Activated naive CD4-positive, alpha-beta T cell (primary cell): ENCODE measurements at regions not wholly inside any gene's neighbourhood (a gene's known extent, or its start where the extent isn't known, plus 50 kb on each side); places are given as distances from the start of the nearest gene placed in this dataset.
"Not testable (repeated sequence)": the region's sequence is repeated elsewhere in the genome, so short reads cannot be mapped to it uniquely, and the experiment has no call there.

Experiments used
- DNase-seq, 4 experiments: peaks; one replicate each; lab custom pipeline; 2025; lab: John Stamatoyannopoulos, UW

DNA sequence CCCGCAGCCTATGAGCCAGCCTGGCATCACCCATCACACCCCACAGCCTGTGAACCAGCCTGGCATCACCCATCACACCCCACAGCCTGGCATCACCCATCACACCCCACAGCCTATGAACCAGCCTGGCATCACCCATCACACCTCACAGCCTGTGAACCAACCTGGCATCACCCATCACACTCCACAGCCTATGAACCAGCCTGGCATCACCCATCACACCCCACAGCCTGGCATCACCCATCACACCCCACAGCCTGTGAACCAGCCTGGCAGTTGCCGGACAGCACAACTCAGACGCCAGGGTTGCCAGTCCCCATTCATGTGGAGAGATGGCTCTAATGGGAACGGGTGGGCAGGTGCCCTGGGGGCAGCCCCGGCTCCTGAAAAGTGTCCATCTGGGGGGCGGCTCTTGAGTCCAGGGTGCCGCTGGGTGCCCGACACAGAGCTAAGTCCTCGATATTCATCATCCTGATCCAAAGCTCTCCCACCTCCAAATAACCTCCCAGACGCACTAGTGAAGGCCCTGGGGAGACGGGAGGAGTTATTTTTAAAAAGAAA lies 116.9 kb upstream of the AFDN start:
- DNase-seq = not testable (repeated sequence)

DNA sequence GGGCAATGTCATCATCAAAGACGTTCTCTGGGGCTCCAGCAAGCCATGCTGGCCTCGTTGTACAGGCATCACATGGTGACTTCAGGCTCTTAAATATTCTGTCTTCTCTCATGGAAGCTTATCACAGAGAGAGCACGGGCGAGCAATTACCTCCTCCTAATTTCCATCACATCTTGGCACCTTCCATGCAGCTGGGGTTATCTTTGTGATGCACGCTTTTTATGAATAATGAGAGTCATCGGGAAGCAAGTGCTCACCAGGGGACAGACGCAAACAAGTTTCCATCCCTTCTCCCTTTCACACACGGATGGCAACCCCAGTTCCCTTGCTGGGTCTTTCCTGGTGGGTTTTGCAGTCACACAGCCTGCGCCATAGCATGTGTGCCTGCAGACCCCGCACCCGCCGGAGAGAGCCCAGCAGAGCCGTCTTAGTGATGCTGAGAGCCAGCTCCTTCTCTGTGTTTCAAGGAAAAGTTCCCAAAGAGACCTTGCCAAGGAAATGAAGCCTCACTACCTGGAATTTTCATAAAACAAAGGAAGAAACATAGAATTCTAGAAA lies 116.3 kb upstream of the AFDN start:
- DNase-seq = no peak

DNA sequence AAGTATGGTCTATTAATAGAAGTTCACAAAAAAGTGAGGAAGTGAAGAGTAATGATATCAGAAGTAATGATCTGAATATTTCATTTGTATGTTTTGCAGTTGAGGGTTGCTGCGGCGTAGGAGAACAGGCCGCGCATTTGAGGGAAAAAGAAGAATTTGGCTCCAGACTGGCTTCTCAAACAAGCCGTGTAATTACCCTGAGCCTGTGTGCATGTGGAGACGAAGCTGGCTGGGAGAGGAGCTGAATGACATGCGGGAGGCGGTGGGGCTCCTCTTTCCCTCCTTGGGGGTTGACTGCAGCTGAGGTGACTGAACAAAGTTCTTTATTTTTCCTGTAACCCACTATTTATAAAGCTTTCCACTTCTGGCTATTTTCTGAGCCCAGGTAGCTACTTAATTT lies 115.5 kb upstream of the AFDN start:
- DNase-seq = no peak

DNA sequence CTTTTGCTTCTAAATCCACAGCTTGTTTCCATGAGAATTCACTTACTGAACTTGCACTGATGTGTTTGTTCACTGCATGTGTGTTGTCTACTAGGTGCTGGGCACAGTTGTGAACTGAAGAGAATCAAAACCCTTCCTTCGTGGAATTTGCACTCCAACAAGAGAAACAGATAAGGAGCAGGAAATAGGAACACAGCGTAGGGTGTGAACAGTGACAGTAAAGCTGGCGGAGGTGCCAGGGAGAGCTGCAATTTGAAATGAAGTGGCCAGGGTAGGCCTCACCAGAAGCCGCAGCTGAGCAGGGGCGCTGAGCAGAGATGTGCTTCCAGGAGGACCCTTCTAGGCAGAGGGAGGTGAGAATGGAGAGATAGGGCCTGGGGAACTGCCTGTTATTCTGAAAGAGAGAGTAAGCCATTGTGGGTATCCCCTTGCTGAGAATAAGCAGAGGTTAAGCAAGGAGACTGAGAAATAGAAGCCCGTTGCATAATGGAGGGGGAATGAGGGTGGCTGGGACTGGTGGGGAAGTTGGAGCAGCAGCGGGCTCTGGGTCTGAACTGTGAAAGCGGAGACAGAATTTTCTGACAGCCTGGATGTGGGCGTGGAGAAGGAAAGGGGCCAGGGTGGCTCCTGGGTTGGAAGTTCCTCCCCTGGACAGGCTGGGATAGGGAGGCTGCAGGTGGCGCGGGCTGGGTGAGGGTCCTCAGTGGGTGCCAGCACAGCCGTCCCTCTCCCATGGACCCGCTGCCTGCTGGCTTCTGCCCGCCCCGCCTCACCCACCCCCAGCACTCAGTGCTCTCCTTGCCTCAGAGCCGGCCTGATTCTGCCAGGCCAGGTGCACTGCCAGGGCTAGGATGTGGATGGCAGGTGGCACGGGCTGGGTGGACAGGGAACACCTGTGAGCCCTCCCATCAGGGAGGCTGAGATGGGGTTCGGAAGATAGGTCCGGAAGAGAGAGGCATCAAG lies 114.7 kb upstream of the AFDN start:
- no peak for DNase-seq

DNA sequence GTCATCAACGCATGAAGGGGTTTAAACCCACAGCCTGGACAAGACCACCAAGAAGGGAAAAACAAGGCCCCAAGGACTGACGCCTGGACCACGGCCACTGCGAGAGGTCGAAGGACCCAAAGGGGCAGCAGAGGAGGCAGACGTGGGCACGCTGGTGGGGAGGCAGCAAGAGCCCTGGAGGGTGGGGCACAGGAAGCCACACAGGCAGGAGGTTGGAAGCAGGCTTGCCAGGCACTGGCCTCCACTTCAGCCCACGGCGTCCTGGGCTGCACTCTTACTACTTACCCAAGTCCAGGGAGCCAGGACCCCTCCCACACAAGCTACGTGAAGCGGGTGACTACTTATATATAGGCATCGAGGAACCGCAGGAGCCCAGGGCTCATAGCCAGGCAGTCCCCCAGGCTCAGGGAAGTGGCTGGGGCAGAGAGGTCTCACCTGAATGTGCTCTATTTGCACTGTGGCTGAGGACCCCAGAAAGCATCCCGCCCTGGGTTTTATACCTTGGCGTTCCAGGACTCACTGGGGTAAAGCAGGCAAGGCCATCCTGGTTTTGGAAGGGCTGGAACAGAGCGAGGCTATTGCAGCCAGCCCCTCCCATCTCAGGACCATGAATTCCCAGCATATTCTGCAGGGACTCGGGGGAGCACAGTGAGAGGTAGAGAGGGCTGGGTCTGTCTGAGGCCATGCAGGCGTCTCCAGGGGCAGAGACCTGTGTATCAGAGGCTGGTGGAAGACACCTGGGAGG lies 113.8 kb upstream of the AFDN start:
- DNase-seq = no peak

DNA sequence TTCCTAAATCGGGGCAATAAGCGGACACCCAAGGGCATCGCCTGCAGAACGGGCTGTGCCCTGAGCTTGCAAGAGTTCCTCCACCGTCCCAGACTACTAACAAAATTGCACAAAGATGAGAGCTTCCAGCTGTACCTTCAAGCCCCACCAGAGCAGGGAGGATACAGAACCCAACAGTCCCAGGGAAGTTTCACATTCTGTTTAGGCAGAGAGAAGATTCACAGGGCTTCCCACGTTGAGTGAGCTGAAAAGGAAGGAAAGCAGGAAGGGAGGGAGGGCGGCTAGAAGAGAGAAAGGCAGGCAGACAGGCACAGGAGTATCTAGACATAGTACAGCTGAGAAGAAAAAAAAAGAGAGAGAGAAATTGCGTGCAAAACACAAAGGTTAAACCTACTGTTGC lies 112.6 kb upstream of the AFDN start:
- no peak for DNase-seq

DNA sequence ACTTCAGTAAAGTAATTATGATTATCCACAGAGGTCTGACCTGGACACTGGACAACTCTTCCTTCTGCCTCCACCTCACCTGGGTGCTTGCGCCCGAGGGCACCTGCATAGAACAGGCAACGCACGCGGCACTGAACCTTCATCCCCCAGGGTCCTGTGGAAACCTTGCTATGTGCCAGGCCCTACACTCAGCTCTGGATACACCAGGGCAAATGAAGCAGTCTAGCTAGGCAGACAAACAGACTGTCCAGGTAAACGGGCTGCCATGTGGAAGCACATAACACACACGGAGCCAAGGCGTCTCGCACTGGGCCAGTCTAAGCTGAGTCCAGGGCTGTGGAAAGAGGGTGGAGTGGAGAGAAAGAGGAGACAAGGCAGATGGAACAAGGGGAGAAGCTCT lies 109.3 kb upstream of the AFDN start:
- no peak for DNase-seq

DNA sequence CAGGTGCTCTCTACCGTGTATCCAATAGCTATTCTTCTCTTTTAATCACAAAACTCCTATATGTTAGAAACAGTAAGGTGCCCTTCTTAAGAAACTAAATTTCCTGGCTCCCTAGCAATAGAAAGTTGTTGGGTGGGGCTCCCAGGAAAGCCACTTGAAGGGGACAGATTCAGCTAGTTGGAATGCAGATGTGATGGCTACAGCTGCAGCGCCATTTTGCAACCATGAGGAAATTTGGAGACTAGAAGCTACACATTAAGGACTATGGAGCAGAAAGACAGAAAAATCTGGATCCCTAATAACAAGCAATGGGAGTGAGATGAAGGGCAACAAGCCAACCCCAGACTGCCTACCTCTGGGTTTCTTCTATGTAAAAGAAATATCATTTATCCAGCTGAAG lies 108.8 kb upstream of the AFDN start:
- DNase-seq = no peak

DNA sequence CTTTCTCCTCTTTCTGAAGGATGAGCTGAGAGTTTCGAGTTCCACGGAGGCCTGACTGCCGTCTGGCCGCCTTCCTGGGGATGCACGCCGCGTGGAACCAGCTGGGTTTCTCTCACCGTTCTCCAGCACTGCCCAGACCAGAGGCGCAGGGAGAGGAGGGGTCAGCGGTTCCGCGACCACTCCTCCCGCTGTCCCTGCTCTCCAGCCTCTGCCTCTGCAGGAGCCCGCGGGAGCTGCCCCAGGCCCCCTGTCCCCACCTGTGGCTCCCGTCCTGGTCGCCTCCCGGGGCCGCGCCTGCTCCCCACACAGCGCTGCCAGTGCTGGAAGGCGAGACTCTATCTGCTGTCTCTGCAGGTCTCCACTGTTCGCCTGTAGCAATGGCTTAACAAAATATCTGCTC lies 106.8 kb upstream of the AFDN start:
- no peak for DNase-seq

DNA sequence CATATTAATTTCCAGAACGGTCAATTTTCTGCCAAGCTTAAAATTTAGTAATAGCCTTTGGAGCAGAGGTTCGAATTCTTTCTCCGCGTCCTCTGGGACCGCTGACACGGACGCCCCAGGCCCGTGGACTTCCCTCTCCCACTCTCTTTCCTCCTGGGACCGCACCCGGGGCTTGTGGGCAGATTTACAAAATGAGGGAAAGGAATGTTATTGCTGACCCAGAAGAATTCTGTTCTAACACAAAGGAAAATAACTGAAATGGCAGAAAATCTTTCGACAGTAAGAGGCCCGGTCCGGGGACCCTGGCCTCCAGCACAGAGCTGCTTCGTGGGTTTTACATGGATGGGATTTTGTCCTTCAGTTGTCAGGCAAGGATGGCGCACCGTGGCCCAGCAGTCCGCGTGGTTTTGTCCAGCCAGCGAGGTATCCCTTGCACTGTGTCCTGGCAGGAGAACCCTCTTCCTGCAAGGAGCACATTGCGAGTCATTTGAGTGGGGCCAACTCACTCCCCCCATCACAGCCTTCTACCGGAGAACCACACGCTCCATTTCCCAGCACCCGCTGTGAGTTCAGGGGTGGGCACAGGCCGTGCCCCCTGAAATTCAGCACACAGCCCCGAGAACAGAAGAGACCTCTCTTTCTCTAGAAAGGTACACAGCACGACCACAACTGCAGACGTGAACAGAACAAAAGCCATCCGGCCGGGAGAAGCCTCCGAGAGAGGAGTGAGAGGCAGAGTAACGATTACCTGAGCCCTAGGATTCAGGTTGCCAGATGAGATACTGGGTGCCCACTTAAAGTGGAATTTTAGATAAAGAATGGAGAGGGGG lies 106.0 kb upstream of the AFDN start:
- DNase-seq = no peak

DNA sequence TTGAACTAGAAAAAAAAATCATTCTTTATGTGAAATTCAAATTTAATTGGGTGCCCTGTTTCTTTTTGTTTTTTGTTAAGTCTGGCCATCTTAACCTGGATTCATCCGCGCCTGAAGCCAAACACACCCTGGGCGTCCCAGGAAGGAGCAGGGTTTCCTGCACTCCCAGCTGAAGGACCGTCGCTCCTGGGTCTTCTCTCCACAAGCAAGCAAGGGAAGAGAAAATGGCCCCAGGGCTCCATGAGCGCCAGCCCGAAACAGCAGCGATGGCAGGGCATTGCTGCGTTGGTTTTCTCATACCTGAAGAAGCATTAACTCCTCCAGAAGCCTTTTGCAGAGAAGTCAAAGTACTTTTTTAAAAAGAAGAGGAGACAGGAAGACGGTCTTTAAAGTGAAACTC lies 105.4 kb upstream of the AFDN start:
- DNase-seq = no peak

DNA sequence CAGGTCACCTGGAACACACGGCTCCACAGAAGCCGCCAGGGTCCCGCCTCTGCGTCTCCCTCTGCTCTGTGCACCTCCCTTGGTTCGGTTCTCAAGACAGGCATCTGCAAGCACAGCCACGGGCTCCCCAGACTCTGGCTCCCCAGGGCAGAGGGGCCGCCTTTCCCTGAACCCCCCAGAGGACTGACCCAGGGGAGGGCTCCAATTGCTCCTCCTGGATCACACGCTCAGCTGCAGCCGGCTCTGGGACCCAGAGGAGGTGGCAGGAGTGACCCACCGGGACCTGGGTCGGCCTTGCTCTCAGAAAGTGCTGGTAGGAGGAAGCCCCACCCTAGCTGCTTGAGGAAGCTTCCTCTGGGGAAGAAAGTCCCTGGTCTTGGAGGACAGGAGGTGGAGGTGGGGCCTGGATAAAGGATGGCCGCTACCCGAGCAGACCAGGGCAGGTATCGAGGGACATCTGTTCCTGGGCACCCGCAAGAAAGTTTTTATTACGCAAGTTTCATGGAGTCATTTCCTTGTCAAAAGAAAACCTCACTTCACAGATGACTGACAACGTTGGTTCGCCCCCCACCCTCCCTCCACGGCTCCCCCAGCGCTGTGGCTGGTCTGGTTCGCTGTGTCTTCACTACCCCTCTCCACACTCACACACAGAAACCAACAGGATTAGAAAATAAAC lies 103.9 kb upstream of the AFDN start:
- no peak for DNase-seq

DNA sequence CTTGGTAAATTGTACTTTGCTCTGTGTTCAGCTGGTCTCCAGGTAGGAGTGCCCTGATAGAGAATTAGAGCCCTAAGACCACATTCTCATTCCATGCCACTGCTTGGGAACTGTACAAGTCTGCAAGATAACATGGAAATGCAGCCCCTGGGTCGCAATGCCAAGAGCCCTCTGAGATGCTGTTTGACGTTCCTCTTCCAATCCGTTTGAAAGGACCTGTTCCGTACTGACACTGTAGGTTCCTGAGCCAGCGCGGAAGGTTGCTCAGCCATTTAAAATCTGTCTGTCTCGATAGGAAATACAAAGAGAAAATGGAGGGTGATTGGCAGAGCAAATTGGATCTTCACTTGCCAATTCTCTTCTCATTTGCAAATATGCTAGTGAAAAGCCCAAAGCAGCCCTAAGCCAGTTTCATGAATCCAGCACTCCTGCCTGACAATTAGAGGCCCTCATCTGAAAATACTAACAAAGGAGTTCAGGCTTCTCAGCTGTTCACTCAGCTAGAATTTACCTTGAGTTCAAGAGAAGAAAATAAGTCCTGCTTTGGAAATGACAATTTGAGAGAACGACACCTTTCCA lies 100.6 kb upstream of the AFDN start:
- DNase-seq = no peak

DNA sequence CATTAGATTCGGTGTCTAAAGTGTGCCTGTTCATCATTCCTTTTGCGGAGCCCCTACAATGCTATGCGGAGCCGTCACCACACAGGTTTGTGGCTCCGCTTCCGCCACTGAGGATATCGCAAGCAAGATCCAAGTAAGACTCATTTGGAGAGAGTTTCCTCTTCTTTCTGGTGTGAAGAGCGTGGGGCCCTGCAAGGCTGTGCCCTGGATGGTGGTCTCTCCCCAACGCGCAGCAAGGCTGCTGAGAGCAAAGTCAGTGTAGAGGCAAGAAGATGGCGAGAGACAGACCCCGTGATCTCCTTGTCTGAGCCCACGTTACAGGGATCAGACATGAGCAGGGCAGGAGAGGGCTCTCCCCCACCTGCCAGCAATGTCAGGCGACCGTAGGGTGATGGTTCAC lies 96.3 kb upstream of the AFDN start:
- no peak for DNase-seq

DNA sequence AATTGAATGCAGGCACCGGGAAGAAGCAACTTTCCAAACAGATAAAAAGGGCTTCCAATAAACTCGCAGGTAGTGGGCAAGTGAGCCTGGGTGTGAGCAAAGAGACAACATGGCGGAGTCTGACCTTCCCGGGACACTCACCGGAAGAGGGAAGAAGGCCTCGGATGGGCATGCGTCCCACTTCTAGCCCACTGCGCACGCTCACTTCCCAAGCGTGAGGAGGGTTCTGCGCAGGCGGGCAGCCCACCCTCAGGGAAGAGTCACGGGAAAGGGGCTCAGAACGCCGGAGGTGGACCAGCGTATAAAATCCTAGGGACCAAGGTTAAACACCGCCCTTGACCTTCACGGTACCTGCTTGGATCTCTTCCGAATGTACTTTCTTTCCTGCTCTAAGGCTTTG lies 95.5 kb upstream of the AFDN start:
- no peak for DNase-seq

DNA sequence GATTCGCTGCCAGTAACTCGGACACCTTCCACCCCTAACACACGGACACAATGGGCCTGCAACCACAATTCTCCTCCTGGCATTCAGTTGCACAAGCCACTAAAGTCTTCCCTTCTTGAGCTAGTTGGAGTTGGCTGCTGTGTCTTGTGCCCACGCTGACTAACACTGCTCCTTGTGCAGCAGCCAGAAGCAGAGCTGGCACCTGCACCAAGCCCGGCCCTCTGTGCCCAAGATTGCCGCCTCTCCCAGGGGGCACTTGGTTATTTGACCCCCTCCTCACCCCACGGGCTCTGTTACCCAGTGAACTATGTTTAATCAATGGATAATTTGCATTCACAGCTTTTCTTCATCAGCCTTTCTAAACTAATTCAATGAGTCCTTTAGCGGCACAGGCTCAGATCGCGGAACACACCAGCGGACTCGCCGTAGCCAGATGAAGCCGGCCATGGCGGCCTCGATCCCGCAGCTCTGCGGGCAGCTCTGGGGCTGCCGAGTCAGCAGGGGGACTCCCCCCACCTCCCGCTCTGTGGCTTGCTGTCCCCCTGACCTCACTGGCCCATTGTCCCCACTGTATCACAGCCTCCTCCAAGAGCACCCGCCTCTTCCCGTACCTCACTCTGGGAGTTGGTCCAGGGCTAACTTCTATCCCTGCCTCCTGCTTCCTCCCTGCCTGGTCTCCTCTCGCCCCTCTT lies 94.8 kb upstream of the AFDN start:
- DNase-seq = no peak

DNA sequence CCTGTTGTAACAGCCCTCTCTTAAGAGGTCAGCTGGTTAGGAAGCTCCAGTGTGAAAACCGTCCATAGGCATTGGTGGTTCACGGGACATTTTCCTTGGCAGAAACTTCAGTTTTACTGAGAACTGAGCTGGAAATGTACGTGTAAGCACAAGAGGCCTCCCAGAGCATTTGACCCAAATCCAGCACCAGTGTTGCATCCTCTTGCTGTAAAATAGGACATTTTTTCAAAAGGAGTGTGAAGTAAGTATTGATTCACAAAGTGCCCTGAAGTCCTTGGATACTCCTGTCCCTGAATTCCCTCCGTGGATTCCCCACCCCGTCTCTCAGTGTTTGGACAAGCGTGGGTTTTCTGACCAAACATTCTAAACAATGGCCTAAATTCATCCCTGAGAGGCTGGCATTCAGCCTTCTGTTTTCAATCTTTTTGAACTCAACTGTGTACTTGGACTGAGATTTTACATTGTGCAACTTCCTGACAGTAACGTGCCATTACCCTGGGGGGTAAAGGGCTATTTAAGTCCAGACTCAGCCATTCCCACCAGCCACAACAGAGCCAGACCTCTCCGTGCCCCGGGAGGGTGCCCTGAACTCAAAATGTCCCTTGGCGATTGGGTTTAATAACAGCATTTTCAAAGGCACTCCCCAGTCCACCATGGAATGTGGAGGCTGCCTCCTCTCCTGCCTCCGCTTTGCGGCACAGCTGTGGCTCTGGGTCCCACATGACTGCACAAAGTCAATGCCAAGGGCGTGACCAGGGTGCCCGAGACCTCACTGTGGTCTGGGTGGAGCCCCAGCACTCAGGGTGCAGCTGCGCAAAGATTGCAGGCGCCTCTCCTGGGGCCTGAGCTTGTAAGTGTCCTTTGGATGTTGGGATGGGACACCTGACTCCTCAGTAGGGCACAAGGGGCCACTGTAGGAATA lies 92.7 kb upstream of the AFDN start:
- DNase-seq = no peak

DNA sequence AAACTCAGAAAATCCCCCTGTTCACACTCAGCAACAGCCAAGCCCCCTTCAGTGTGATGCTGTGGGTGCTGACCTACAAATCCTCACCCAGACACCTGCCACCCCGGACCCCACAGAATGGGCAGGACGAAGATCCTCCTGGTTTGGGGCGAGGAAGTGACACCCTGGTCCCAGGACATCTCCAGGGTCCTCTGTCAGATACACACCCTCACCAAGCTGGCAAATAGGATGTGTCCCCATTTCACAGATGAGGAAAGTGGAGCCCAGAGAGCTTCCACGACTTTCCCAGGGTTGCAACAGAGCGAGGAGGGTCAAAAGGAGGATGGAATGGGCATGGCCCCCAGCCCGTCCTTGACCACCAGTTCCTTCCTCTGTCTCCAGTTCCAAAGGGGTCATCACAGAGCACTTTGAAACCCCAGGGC lies 92.0 kb upstream of the AFDN start:
- DNase-seq = no peak
